ENCODE measurements at regions not wholly inside any gene's neighbourhood (a gene's known extent, or its start where the extent isn't known, plus 50 kb on each side); places are given as distances from the start of the nearest gene placed in this dataset.

DNA sequence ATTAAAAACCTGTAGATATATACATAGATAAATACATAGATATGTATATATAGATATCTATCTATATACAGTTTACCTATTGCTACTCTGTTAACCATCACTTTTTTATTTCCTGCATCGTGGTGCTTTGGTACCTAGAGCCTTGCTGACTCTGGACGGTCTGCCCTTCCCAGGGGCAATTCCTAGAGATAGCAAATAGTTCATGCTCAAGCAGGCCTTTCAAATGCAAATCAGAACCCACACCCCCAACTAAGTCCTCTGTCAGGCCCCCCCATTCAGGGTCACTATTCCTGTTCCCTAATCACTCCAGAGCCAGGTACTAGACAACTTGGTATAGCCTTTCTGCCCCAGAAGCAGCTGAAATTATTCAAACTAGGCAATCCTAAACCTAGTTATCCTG, 273.5 kb upstream of the ADGRL3 start:
- H3K4me1 ChIP-seq (ENCODE audit: insufficient read depth, low read length) = no peaks in the 10 kb centered on the region
- 7% methylated on average over 2 of the region's 2 CpGs for WGBS (ENCODE audit: low lambda C conversion rate)
- DNase-seq (ENCODE audit: low spot score) = no peak
- ATAC-seq = no peak
- BruUV-seq (replicated peaks) = no TSS peak
- no peak overlapping the region for H3K4me3 ChIP-seq (replicated peaks in 1 of 3; ENCODE audit: insufficient read depth in 1 of 3, low read depth in 2 of 3, low read length in 3 of 3)
- ChIA-PET POLR2A (no interaction called here), CTCF (ENCODE audit: low intra/inter-chr PET ratio, low total read pairs) (no interaction called here)
- no peak overlapping the region for H3K4me2 ChIP-seq (ENCODE audit: low read depth, low read length)
- intact Hi-C loops (cut with micrococcal nuclease; ENCODE audit: unreplicated experiment) (no loop called here), in situ Hi-C loops (cut with HindIII; ENCODE audit: extremely low pct_ligation_motif_present, low pct_unique_long_range_greater_than_20kb) (no loop called here)
- no peaks in the 10 kb centered on the region for H3K27me3 ChIP-seq (ENCODE audit: control insufficient read depth in 1 of 2, insufficient read depth in 2 of 2, low read length in 2 of 2)
- H2AFZ ChIP-seq (ENCODE audit: low read length) = no peak overlapping the region
- no peak for FAIRE-seq
- TF ChIP-seq, protein P1, sequence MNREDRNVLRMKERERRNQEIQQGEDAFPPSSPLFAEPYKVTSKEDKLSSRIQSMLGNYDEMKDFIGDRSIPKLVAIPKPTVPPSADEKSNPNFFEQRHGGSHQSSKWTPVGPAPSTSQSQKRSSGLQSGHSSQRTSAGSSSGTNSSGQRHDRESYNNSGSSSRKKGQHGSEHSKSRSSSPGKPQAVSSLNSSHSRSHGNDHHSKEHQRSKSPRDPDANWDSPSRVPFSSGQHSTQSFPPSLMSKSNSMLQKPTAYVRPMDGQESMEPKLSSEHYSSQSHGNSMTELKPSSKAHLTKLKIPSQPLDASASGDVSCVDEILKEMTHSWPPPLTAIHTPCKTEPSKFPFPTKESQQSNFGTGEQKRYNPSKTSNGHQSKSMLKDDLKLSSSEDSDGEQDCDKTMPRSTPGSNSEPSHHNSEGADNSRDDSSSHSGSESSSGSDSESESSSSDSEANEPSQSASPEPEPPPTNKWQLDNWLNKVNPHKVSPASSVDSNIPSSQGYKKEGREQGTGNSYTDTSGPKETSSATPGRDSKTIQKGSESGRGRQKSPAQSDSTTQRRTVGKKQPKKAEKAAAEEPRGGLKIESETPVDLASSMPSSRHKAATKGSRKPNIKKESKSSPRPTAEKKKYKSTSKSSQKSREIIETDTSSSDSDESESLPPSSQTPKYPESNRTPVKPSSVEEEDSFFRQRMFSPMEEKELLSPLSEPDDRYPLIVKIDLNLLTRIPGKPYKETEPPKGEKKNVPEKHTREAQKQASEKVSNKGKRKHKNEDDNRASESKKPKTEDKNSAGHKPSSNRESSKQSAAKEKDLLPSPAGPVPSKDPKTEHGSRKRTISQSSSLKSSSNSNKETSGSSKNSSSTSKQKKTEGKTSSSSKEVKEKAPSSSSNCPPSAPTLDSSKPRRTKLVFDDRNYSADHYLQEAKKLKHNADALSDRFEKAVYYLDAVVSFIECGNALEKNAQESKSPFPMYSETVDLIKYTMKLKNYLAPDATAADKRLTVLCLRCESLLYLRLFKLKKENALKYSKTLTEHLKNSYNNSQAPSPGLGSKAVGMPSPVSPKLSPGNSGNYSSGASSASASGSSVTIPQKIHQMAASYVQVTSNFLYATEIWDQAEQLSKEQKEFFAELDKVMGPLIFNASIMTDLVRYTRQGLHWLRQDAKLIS (CRISPR knock-in tag; IDR thresholded peaks at IDR 0.05) = no peak
- TF ChIP-seq ZNF225 (CRISPR knock-in tag; IDR thresholded peaks at IDR 0.05) (no peak), ELF1 (CRISPR knock-in tag; IDR thresholded peaks at IDR 0.05) (no peak), JDP2 (CRISPR knock-in tag; IDR thresholded peaks at IDR 0.05; ENCODE audit: borderline replicate concordance) (no peak), BCL6 (CRISPR knock-in tag; IDR thresholded peaks at IDR 0.05) (no peak)
- TF ChIP-seq, protein P2, sequence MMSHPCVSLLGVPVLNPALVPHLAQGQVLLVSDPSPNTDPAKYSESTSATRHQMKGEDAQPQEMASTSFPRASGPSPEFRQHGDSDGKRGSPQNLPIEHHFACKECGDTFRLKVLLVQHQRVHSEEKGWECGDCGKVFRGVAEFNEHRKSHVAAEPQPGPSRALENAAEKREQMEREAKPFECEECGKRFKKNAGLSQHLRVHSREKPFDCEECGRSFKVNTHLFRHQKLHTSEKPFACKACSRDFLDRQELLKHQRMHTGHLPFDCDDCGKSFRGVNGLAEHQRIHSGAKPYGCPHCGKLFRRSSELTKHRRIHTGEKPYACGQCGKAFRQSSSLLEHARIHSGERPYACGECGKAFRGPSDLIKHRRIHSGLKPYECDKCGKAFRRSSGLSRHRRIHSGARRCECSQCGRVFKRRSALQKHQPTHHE (CRISPR knock-in tag; IDR thresholded peaks at IDR 0.05; ENCODE audit: borderline replicate concordance) = no peak
- no peaks in the 10 kb centered on the region for H3K36me3 ChIP-seq (replicated peaks in 1 of 2; ENCODE audit: control insufficient read depth in 1 of 2, insufficient read depth in 2 of 2, low read length in 2 of 2)
- H3K9ac ChIP-seq (ENCODE audit: insufficient read depth, low read depth, low read length) = no peak overlapping the region
- no peak overlapping the region for H3K27ac ChIP-seq (ENCODE audit: extremely low read length, insufficient read depth, low read length)
- no peaks in the 10 kb centered on the region for H3K9me3 ChIP-seq (ENCODE audit: low read length)
- H3K79me2 ChIP-seq (ENCODE audit: insufficient read depth, low read length) = no peaks in the 10 kb centered on the region
- no peaks in the 10 kb centered on the region for H4K20me1 ChIP-seq (ENCODE audit: insufficient read depth, low read length)
